SK-N-SH treated with all-trans-retinoic acid at 6 μM for 48 hours (cell line): ENCODE measurements at regions not wholly inside any gene's neighbourhood (a gene's known extent, or its start where the extent isn't known, plus 50 kb on each side); places are given as distances from the start of the nearest gene placed in this dataset.

Experiments used
- ISL1 ChIP-seq: fragments of 250-450 bp; sonication (Bioruptor Pico); IDR thresholded peaks from 2 replicates; pipeline ENCODE4 v2.1.2; 2022; ENCODE audit warnings: mild to moderate bottlenecking, moderate library complexity
- POU6F1 ChIP-seq: fragments of 250-450 bp; sonication (Bioruptor Pico); IDR thresholded peaks from 2 replicates; pipeline ENCODE4 v1.8.0; 2021; ENCODE audit warnings: low read depth, mild to moderate bottlenecking, moderate library complexity, borderline replicate concordance
- SNAI2 ChIP-seq: fragments of 250-450 bp; sonication (Bioruptor Pico); IDR thresholded peaks from 2 replicates; pipeline ENCODE4 v1.5.0; 2020; ENCODE audit warnings: mild to moderate bottlenecking, moderate library complexity
- TOX ChIP-seq: fragments of 250-450 bp; sonication (Bioruptor Pico); IDR thresholded peaks from 2 replicates; pipeline ENCODE4 v1.8.0; 2021; ENCODE audit warnings: mild to moderate bottlenecking, moderate library complexity, borderline replicate concordance
- ZFP30 ChIP-seq: fragments of 450-650 bp; formaldehyde crosslinking; IDR thresholded peaks from 2 replicates; pipeline ENCODE4 v1.5.0; 2022; ENCODE audit warnings: mild to moderate bottlenecking, moderate library complexity
- TF ChIP-seq, protein P1 (sequence below): fragments of 250-450 bp; sonication (Bioruptor Pico); IDR thresholded peaks from 2 replicates; pipeline ENCODE4 v1.8.0; 2020; ENCODE audit warnings: mild to moderate bottlenecking, moderate library complexity, borderline replicate concordance

DNA sequence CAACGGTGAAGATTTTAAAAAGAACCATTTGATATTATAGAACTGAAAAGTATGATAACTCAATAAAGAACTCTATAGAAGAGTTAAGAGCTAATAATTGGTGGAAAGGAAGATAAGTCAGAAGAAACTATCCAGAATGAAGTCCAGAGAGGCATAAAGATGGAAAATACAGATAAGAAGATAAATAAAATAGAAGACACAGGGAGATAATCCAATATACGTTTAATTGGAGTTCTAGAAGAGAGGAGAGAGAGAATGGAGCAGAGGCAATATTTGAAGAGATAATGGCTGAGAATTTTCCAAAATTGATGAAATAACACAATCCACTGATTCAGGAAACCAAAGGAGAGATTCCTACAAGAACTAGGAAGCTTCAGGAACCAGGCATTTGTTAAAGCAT, 49.8 kb upstream of the EPHB3 start:
- no peak for TF ChIP-seq POU6F1
- TF ChIP-seq, protein P1, sequence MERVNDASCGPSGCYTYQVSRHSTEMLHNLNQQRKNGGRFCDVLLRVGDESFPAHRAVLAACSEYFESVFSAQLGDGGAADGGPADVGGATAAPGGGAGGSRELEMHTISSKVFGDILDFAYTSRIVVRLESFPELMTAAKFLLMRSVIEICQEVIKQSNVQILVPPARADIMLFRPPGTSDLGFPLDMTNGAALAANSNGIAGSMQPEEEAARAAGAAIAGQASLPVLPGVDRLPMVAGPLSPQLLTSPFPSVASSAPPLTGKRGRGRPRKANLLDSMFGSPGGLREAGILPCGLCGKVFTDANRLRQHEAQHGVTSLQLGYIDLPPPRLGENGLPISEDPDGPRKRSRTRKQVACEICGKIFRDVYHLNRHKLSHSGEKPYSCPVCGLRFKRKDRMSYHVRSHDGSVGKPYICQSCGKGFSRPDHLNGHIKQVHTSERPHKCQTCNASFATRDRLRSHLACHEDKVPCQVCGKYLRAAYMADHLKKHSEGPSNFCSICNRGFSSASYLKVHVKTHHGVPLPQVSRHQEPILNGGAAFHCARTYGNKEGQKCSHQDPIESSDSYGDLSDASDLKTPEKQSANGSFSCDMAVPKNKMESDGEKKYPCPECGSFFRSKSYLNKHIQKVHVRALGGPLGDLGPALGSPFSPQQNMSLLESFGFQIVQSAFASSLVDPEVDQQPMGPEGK (CRISPR knock-in tag): no peak
- no peak for TF ChIP-seq ISL1 (CRISPR knock-in tag)
- no peak for TF ChIP-seq ZFP30 (CRISPR knock-in tag)
- no peak for TF ChIP-seq SNAI2 (CRISPR knock-in tag)
- no peak for TF ChIP-seq TOX (CRISPR knock-in tag)
